ENCODE measurements at regions not wholly inside any gene's neighbourhood (a gene's known extent, or its start where the extent isn't known, plus 50 kb on each side); places are given as distances from the start of the nearest gene placed in this dataset.
"Not testable (repeated sequence)": the region's sequence is repeated elsewhere in the genome, so short reads cannot be mapped to it uniquely, and the experiment has no call there.

GRCh38 chr14:106044949-106045596, 518.7 kb downstream of the TMEM121 start:
- TF ChIP-seq CTCF (IDR thresholded peaks at IDR 0.05; ENCODE audit: low read depth, low read length, missing control alignments) = peak; percentile 23
- DNase-seq (ENCODE audit: extremely low read depth, low read depth) = no peak
- H3K4me3 ChIP-seq (replicated peaks; ENCODE audit: low read depth, low read length) = no peak overlapping the region

GRCh38 chr14:106051796-106052195, 525.4 kb downstream of the TMEM121 start:
- no peak for TF ChIP-seq CTCF (IDR thresholded peaks at IDR 0.05; ENCODE audit: low read depth, low read length, missing control alignments)
- no peak overlapping the region for H3K4me3 ChIP-seq (replicated peaks; ENCODE audit: low read depth, low read length)
- DNase-seq (ENCODE audit: extremely low read depth, low read depth) = no peak

GRCh38 chr14:106055289-106055688, 528.9 kb downstream of the TMEM121 start:
- DNase-seq (ENCODE audit: extremely low read depth, low read depth) = no peak
- no peak overlapping the region for H3K4me3 ChIP-seq (replicated peaks; ENCODE audit: low read depth, low read length)
- TF ChIP-seq CTCF (IDR thresholded peaks at IDR 0.05; ENCODE audit: low read depth, low read length, missing control alignments) = no peak

- TF ChIP-seq CTCF (IDR thresholded peaks at IDR 0.05; ENCODE audit: low read depth, low read length, missing control alignments) = no peak
- no peak for DNase-seq (ENCODE audit: extremely low read depth, low read depth)
- no peak overlapping the region for H3K4me3 ChIP-seq (replicated peaks; ENCODE audit: low read depth, low read length)
These were observed 532.0 kb downstream of the TMEM121 start for GRCh38 chr14:106058342-106058741.

- H3K4me3 ChIP-seq (replicated peaks; ENCODE audit: low read depth, low read length) = no peak overlapping the region
- TF ChIP-seq CTCF (IDR thresholded peaks at IDR 0.05; ENCODE audit: low read depth, low read length, missing control alignments) = no peak
- DNase-seq (ENCODE audit: extremely low read depth, low read depth) = no peak
These were observed 534.0 kb downstream of the TMEM121 start for GRCh38 chr14:106060276-106060975.

- DNase-seq (ENCODE audit: extremely low read depth, low read depth); H3K4me3 ChIP-seq (replicated peaks; ENCODE audit: low read depth, low read length): not testable (repeated sequence)
These were observed 535.6 kb downstream of the TMEM121 start for GRCh38 chr14:106061877-106062500.

GRCh38 chr14:106062502-106063272, 536.3 kb downstream of the TMEM121 start:
- no peak overlapping the region for H3K4me3 ChIP-seq (replicated peaks; ENCODE audit: low read depth, low read length)
- no peak for TF ChIP-seq CTCF (IDR thresholded peaks at IDR 0.05; ENCODE audit: low read depth, low read length, missing control alignments)
- no peak for DNase-seq (ENCODE audit: extremely low read depth, low read depth)

All from HFF-Myc (cell line).